HepG2 (cell line): ENCODE measurements at regions not wholly inside any gene's neighbourhood (a gene's known extent, or its start where the extent isn't known, plus 50 kb on each side); places are given as distances from the start of the nearest gene placed in this dataset.

Source experiments
- ATAC-seq: fragments of 200-7000 bp; cut with Tn5 transposase; 3 replicates; pipeline ENCODE4 v1.9.1; 2020; ENCODE audit warnings: mild to moderate bottlenecking, moderate library complexity
- BruUV-seq: library from RNA; stranded (reverse); fragments of 400-500 nt; replicated peaks from 2 replicates; lab custom pipeline; 2021; lab: Mats Ljungman, UMichigan
- CTCF ChIA-PET: fragments of 300-600 bp; formaldehyde crosslinking; extraction: SDS; loops from one replicate; lab custom pipeline; 2021; ENCODE audit warnings: low total read pairs, inconsistent platforms, low intra/inter-chr PET ratio; lab: Yijun Ruan, JAX
- POLR2A ChIA-PET: fragments of 350-600 bp; sonication (Branson Sonifier 250); formaldehyde crosslinking; loops from one replicate; lab custom pipeline; 2020; ENCODE audit warnings: antibody characterized with exemption, inconsistent platforms; lab: Yijun Ruan, JAX
- DNase-seq: peaks from one replicate; pipeline ENCODE4 v3.0.0-alpha.2; 2015; ENCODE audit warnings: low spot score
- FAIRE-seq: peaks from 3 replicates; lab custom pipeline; 2011; peaks lifted over from hg19 to GRCh38; lab: Jason Lieb, UNC
- H2AFZ ChIP-seq: one replicate; pipeline ENCODE4 v1.6.1; 2011; ENCODE audit warnings: low read length, inconsistent platforms
- H3K27ac ChIP-seq: fragments of 300-600 bp; 3 replicates; pipeline ENCODE4 v1.8.0; 2011; ENCODE audit warnings: mixed run types, mild to moderate bottlenecking, mixed read lengths, low read length, inconsistent platforms; ENCODE audit not compliant: insufficient read depth; ENCODE audit errors: extremely low read length
- H3K27me3 ChIP-seq, 2 experiments: fragments of 200-600 bp in 1 of 2; 2 replicates in 1 of 2; 3 replicates in 1 of 2; pipeline versions ENCODE4 v1.6.0 to v1.8.0; 2011; ENCODE audit warnings: low read length in 2 of 2, mild to moderate bottlenecking in 2 of 2, moderate library complexity in 2 of 2, inconsistent platforms in 1 of 2; ENCODE audit not compliant: insufficient read depth in 2 of 2, control insufficient read depth in 1 of 2
- H3K36me3 ChIP-seq, 2 experiments: fragments of 200-600 bp in 1 of 2; replicated peaks in 1 of 2; 2 replicates in 1 of 2; 3 replicates in 1 of 2; pipeline versions ENCODE4 v1.5.1 to v1.8.0; 2011; ENCODE audit warnings: low read length in 2 of 2, inconsistent platforms in 1 of 2; ENCODE audit not compliant: insufficient read depth in 2 of 2, control insufficient read depth in 1 of 2
- H3K4me1 ChIP-seq: 2 replicates; pipeline ENCODE4 v1.5.1; 2012; ENCODE audit warnings: low read length, inconsistent platforms; ENCODE audit not compliant: insufficient read depth
- H3K4me2 ChIP-seq: 2 replicates; pipeline ENCODE4 v1.6.0; 2011; ENCODE audit warnings: low read depth, low read length, inconsistent platforms
- H3K4me3 ChIP-seq, 3 experiments: fragments of 200-600 bp in 1 of 3; sonication (generic), shearing (Covaris generic) in 1 of 3; replicated peaks in 1 of 3; 2 replicates each; pipeline ENCODE4 v1.5.1; 2011 to 2016; ENCODE audit warnings: low read length in 3 of 3, inconsistent platforms in 2 of 3, low read depth in 2 of 3, mild to moderate bottlenecking in 2 of 3, control low read depth in 1 of 3, mixed read lengths in 1 of 3; ENCODE audit not compliant: insufficient read depth in 1 of 3
- H3K79me2 ChIP-seq: one replicate; pipeline ENCODE4 v1.6.1; 2011; ENCODE audit warnings: low read length, inconsistent platforms; ENCODE audit not compliant: insufficient read depth
- H3K9ac ChIP-seq: 2 replicates; pipeline ENCODE4 v1.6.0; 2011; ENCODE audit warnings: mild to moderate bottlenecking, low read depth, low read length, inconsistent platforms; ENCODE audit not compliant: insufficient read depth
- H3K9me3 ChIP-seq: 2 replicates; pipeline ENCODE4 v1.5.1; 2012; ENCODE audit warnings: mild to moderate bottlenecking, low read length
- H4K20me1 ChIP-seq: 2 replicates; pipeline ENCODE4 v1.6.0; 2011; ENCODE audit warnings: inconsistent platforms, mild to moderate bottlenecking, low read length, moderate library complexity; ENCODE audit not compliant: insufficient read depth
- AGO2 ChIP-seq: fragments of 200-400 bp; formaldehyde crosslinking; optimal IDR thresholded peaks from 2 replicates; pipeline ENCODE3; 2017; ENCODE audit warnings: mild to moderate bottlenecking, low read depth, low read length, moderate library complexity
- BRCA1 ChIP-seq: sonication (generic); formaldehyde crosslinking; IDR thresholded peaks from 2 replicates; pipeline ENCODE4 v1.4.0; 2020; ENCODE audit warnings: missing genetic modification reagents
- CHCHD3 ChIP-seq: sonication (generic); formaldehyde crosslinking; IDR thresholded peaks from 2 replicates; pipeline ENCODE4 v1.8.0; 2022; ENCODE audit warnings: mild to moderate bottlenecking, missing genetic modification reagents, moderate library complexity
- CHD4 ChIP-seq: fragments of 200-600 bp; sonication (generic); IDR thresholded peaks from 2 replicates; pipeline ENCODE4 v1.7.0; 2017; ENCODE audit warnings: mild to moderate bottlenecking, low read length, borderline replicate concordance
- GABPA ChIP-seq, 2 experiments: IDR thresholded peaks; 2 replicates each; pipeline ENCODE4 v1.6.1; 2011 to 2016; ENCODE audit warnings: low read depth in 2 of 2, low read length in 1 of 2, missing biosample characterization in 1 of 2, missing genetic modification characterization in 1 of 2
- KLF12 ChIP-seq: sonication (generic); formaldehyde crosslinking; IDR thresholded peaks from 2 replicates; pipeline ENCODE4 v1.4.0; 2020; ENCODE audit warnings: missing genetic modification reagents, borderline replicate concordance
- THYN1 ChIP-seq: sonication (generic); formaldehyde crosslinking; IDR thresholded peaks from 2 replicates; pipeline ENCODE4 v1.8.1; 2023; ENCODE audit warnings: low read depth, mild to moderate bottlenecking, moderate library complexity, missing genetic modification reagents, borderline replicate concordance
- ZNF136 ChIP-seq: sonication (generic); formaldehyde crosslinking; IDR thresholded peaks from 2 replicates; pipeline ENCODE4 v1.8.1; 2022; ENCODE audit warnings: low read depth, mild to moderate bottlenecking, moderate library complexity, missing genetic modification reagents
- ZNF264 ChIP-seq: sonication (generic); formaldehyde crosslinking; IDR thresholded peaks from 2 replicates; pipeline ENCODE4 v1.4.0; 2020; ENCODE audit warnings: missing genetic modification reagents
- ZNF564 ChIP-seq: sonication (generic); formaldehyde crosslinking; IDR thresholded peaks from 2 replicates; pipeline ENCODE4 v1.8.1; 2023; ENCODE audit warnings: mild to moderate bottlenecking, missing genetic modification reagents
- ZNF615 ChIP-seq: sonication (generic); formaldehyde crosslinking; IDR thresholded peaks from 2 replicates; pipeline ENCODE4 v1.5.0; 2020; ENCODE audit warnings: mild to moderate bottlenecking, missing genetic modification reagents, borderline replicate concordance
- ZSCAN12 ChIP-seq: sonication (generic); formaldehyde crosslinking; IDR thresholded peaks from 2 replicates; pipeline ENCODE4 v1.9.0; 2021; ENCODE audit warnings: mild to moderate bottlenecking, missing genetic modification reagents
- WGBS: methylation state at CpG from one replicate; pipeline ENCODE4 v1.1.6; 2017; ENCODE audit warnings: low lambda C conversion rate; 5-methylcytosine and 5-hydroxymethylcytosine counted together
- in situ Hi-C: cut with HindIII; loops from 2 replicates; pipeline ENCODE4 v1.10.0; 2017; ENCODE audit warnings: low pct_unique_long_range_greater_than_20kb; ENCODE audit not compliant: extremely low pct_ligation_motif_present
- intact Hi-C: fragments of 100-400 bp; cut with micrococcal nuclease; formaldehyde crosslinking; loops from one replicate; pipeline ENCODE4 v1.10.0; 2022; ENCODE audit not compliant: unreplicated experiment
- TF ChIP-seq, protein P1 (sequence below): sonication (generic); formaldehyde crosslinking; IDR thresholded peaks from 2 replicates; pipeline ENCODE4 v1.4.0; 2020; ENCODE audit warnings: mild to moderate bottlenecking, missing genetic modification reagents
- TF ChIP-seq, protein P2 (sequence below): sonication (generic); formaldehyde crosslinking; IDR thresholded peaks from 2 replicates; pipeline ENCODE4 v1.4.0; 2020; ENCODE audit warnings: missing genetic modification reagents

DNA sequence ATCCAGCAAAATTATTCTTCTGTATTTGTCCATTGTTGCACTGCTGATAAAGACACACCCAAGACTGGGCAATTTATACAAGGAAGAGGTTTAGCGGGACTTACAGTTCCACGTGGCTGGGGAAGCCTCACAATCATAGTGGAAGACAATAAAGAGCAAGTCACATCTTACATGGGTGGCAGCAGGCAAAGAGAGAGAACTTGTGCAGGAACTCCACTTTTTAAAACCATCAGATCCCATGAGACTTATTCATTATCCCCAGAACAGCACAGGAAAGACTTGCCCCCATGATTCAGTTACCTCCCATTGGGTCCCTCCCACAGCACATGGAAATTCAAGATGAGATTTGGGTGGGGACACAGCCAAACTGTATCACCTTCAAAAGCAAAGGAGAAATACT is 286.5 kb upstream of the ECI2 start:
- Histone ChIP-seq H3K27ac (no peak overlapping the region), H3K4me1 (no peaks in the 10 kb centered on the region), H3K27me3 (peaks cover 0 to under 1% of the 10 kb centered on the region in 2 experiments; a peak in 2 of 5 replicates), H4K20me1 (no peaks in the 10 kb centered on the region), H3K36me3 (no peaks in the 10 kb centered on the region), H3K79me2 (no peaks in the 10 kb centered on the region), H3K9me3 (peaks cover 4% of the 10 kb centered on the region), H3K4me2 (no peak overlapping the region), H3K4me3 (no peak overlapping the region)
- ATAC-seq: no peak
- 45% methylated on average over 2 of the region's 2 CpGs for WGBS
- no peak for FAIRE-seq
- TF ChIP-seq CHD4: no peak
- TF ChIP-seq, protein P1, sequence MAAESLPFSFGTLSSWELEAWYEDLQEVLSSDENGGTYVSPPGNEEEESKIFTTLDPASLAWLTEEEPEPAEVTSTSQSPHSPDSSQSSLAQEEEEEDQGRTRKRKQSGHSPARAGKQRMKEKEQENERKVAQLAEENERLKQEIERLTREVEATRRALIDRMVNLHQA (CRISPR knock-in tag): no peak
- no peak for TF ChIP-seq ZNF615
- TF ChIP-seq CHCHD3 (CRISPR knock-in tag): no peak
- TF ChIP-seq KLF12 (CRISPR knock-in tag): no peak
- TF ChIP-seq BRCA1 (CRISPR knock-in tag): no peak
- no peak for TF ChIP-seq ZNF264
- no peak for TF ChIP-seq ZNF136 (CRISPR knock-in tag)
- TF ChIP-seq, protein P2, sequence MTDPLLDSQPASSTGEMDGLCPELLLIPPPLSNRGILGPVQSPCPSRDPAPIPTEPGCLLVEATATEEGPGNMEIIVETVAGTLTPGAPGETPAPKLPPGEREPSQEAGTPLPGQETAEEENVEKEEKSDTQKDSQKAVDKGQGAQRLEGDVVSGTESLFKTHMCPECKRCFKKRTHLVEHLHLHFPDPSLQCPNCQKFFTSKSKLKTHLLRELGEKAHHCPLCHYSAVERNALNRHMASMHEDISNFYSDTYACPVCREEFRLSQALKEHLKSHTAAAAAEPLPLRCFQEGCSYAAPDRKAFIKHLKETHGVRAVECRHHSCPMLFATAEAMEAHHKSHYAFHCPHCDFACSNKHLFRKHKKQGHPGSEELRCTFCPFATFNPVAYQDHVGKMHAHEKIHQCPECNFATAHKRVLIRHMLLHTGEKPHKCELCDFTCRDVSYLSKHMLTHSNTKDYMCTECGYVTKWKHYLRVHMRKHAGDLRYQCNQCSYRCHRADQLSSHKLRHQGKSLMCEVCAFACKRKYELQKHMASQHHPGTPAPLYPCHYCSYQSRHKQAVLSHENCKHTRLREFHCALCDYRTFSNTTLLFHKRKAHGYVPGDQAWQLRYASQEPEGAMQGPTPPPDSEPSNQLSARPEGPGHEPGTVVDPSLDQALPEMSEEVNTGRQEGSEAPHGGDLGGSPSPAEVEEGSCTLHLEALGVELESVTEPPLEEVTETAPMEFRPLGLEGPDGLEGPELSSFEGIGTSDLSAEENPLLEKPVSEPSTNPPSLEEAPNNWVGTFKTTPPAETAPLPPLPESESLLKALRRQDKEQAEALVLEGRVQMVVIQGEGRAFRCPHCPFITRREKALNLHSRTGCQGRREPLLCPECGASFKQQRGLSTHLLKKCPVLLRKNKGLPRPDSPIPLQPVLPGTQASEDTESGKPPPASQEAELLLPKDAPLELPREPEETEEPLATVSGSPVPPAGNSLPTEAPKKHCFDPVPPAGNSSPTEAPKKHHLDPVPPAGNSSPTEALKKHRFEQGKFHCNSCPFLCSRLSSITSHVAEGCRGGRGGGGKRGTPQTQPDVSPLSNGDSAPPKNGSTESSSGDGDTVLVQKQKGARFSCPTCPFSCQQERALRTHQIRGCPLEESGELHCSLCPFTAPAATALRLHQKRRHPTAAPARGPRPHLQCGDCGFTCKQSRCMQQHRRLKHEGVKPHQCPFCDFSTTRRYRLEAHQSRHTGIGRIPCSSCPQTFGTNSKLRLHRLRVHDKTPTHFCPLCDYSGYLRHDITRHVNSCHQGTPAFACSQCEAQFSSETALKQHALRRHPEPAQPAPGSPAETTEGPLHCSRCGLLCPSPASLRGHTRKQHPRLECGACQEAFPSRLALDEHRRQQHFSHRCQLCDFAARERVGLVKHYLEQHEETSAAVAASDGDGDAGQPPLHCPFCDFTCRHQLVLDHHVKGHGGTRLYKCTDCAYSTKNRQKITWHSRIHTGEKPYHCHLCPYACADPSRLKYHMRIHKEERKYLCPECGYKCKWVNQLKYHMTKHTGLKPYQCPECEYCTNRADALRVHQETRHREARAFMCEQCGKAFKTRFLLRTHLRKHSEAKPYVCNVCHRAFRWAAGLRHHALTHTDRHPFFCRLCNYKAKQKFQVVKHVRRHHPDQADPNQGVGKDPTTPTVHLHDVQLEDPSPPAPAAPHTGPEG (CRISPR knock-in tag): no peak
- TF ChIP-seq ZNF564 (CRISPR knock-in tag): no peak
- no peak for TF ChIP-seq ZSCAN12 (CRISPR knock-in tag)
- no peak for TF ChIP-seq THYN1 (CRISPR knock-in tag)
- no peak for TF ChIP-seq AGO2
- no peak for TF ChIP-seq GABPA (IDR thresholded peaks at IDR 0.05; ENCODE audit: low read depth, low read length)
- no peak for TF ChIP-seq GABPA (CRISPR knock-in tag; IDR thresholded peaks at IDR 0.05; ENCODE audit: low read depth)
- TF ChIP-seq, all 625 proteins: peak for 0
- CTCF ChIA-PET: no interaction called here
- BruUV-seq: no TSS peak
- intact Hi-C loops (no loop called here), in situ Hi-C loops (no loop called here)
- POLR2A ChIA-PET: no interaction called here
- H2AFZ ChIP-seq: no peak overlapping the region
- DNase-seq: no peak
- H3K9ac ChIP-seq: no peak overlapping the region
